ENCODE measurements at regions not wholly inside any gene's neighbourhood (a gene's known extent, or its start where the extent isn't known, plus 50 kb on each side); places are given as distances from the start of the nearest gene placed in this dataset.

DNA sequence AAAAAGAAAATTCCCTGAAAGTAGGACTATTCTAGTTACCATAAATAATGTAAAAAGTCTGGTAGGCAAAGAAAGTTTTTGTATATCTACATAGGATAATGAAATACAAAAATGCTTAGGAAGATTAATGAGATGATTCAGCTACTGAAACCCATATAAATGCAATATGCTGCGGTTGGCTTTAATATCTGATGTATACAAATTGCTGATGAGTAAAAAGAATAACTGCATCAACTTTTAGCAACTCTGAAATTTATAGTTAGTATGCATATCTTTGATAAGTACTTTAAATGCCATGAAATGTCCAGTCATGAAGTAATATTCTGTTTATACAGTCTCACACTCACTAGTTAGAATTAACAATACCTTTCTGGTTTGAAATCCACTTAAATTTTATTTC is 404.8 kb downstream of the TLL1 start:
- TF ChIP-seq EZH2phosphoT487 (IDR thresholded peaks at IDR 0.05; ENCODE audit: insufficient read depth, low read depth) = no peak
- no peak for TF ChIP-seq EZH2 (IDR thresholded peaks at IDR 0.05; ENCODE audit: insufficient read depth, poor library complexity, severe bottlenecking)

Measured in GM23248 (cell line).